Upper lobe of left lung (tissue), 4 donors: ENCODE measurements at regions not wholly inside any gene's neighbourhood (a gene's known extent, or its start where the extent isn't known, plus 50 kb on each side); places are given as distances from the start of the nearest gene placed in this dataset.

Experiments used
- POLR2A ChIP-seq, 4 donors: fragments of 450-650 bp; IDR thresholded peaks; one replicate each; pipeline ENCODE4 v1.5.1; 2016 to 2017; ENCODE audit warnings: antibody characterized with exemption in 4 of 4, mild to moderate bottlenecking in 2 of 4
- TF ChIP-seq, protein P1 (sequence below), 6 experiments: fragments of 450-650 bp in 4 of 6; fragments of 200-600 bp in 2 of 6; sonication (generic) in 2 of 6; IDR thresholded peaks; one replicate each; pipeline ENCODE4 v1.5.1; 2016 to 2019; ENCODE audit warnings: antibody characterized with exemption in 6 of 6

DNA sequence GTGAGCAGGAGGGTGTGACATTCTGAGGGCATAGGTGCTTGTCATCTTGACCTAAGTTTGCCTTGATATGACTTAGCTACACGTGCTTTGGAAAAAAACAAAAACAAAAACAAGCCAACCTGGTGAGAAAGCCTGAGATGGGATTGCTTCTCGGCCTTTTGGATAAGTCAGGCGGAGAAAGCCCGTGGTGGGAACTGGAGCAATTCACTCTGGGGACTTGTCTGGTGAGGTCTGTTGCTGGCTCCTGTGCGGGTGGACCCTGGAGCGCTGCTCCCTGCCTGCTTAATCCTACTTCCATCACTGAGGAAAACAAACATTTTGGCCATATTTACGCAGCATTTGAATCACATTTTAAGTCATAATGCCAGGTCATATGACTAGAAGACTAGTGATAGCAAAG lies 100.3 kb downstream of the SNX19 start:
- TF ChIP-seq, protein P1, sequence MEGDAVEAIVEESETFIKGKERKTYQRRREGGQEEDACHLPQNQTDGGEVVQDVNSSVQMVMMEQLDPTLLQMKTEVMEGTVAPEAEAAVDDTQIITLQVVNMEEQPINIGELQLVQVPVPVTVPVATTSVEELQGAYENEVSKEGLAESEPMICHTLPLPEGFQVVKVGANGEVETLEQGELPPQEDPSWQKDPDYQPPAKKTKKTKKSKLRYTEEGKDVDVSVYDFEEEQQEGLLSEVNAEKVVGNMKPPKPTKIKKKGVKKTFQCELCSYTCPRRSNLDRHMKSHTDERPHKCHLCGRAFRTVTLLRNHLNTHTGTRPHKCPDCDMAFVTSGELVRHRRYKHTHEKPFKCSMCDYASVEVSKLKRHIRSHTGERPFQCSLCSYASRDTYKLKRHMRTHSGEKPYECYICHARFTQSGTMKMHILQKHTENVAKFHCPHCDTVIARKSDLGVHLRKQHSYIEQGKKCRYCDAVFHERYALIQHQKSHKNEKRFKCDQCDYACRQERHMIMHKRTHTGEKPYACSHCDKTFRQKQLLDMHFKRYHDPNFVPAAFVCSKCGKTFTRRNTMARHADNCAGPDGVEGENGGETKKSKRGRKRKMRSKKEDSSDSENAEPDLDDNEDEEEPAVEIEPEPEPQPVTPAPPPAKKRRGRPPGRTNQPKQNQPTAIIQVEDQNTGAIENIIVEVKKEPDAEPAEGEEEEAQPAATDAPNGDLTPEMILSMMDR (IDR thresholded peaks at IDR 0.05), result no peak
- TF ChIP-seq POLR2A (IDR thresholded peaks at IDR 0.05), result no peak
